GM21390 (cell line): ENCODE measurements at regions not wholly inside any gene's neighbourhood (a gene's known extent, or its start where the extent isn't known, plus 50 kb on each side); places are given as distances from the start of the nearest gene placed in this dataset.
"Not testable (repeated sequence)": the region's sequence is repeated elsewhere in the genome, so short reads cannot be mapped to it uniquely, and the experiment has no call there.

Experiments used
- ATAC-seq: cut with Tn5 transposase; IDR thresholded peaks from one replicate; pipeline ENCODE4 v1.9.1; 2021; ENCODE audit not compliant: unreplicated experiment

GRCh38 chr15:69879963-69880362 lies 217.8 kb downstream of the TLE3 start:
- ATAC-seq = not testable (repeated sequence)

- no peak for ATAC-seq
Measured at GRCh38 chr15:69880571-69881301, 217.0 kb downstream of the TLE3 start.

GRCh38 chr15:69881302-69881670 lies 216.4 kb downstream of the TLE3 start:
- ATAC-seq = no peak

- ATAC-seq = no peak
Measured at GRCh38 chr15:69881766-69882165, 216.0 kb downstream of the TLE3 start.

- ATAC-seq = no peak
Measured at GRCh38 chr15:69883306-69883705, 214.4 kb downstream of the TLE3 start.

- no peak for ATAC-seq
Measured at GRCh38 chr15:69885173-69885955, 212.4 kb downstream of the TLE3 start.

DNA sequence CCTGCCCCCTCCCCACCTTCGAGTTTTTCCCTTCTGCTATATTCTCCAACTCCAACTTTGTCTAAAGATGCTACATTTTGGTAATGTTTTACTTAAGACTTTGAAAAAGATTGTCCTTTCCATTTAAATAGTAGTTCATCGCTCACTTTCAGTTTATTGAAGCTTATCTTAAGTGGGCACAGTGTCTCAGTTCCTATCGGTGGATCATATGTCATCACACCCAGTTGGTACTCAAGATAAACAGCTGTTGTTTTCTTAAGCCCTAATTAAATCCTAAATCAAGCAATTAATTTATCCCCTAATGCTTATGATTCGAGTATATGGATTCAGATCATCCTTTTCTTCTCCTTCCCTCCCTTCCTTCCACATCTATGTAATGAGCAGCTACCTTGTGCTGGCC lies 210.7 kb downstream of the TLE3 start:
- ATAC-seq = no peak

GRCh38 chr15:69887553-69887952 lies 210.2 kb downstream of the TLE3 start:
- no peak for ATAC-seq

- ATAC-seq = no peak
Measured at GRCh38 chr15:69888406-69888805, 209.3 kb downstream of the TLE3 start.

DNA sequence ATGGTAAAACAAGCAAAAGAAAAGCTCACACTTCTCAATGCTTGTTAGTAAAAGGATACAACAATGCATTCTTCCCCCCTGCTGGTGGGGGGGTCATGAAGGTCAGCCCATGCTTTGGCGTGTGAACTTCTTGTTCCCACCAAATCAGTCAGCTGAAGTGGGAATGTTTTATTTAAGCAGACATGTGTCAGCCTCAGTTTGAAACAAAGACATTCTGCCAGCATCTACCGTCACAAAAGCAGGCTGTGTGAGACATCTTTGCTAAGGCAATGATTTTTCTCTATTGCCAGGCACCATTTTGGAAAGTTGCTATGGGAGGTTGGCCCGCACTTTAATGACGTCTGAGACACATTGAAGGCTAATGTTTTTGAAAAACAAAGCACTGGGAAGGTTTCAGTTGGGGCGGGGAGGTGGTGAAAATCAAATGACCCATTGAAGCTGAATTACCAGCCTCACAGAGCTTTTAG lies 206.6 kb downstream of the TLE3 start:
- ATAC-seq = no peak

GRCh38 chr15:69891606-69892005 lies 206.1 kb downstream of the TLE3 start:
- no peak for ATAC-seq

GRCh38 chr15:69892351-69892750 lies 205.4 kb downstream of the TLE3 start:
- no peak for ATAC-seq

DNA sequence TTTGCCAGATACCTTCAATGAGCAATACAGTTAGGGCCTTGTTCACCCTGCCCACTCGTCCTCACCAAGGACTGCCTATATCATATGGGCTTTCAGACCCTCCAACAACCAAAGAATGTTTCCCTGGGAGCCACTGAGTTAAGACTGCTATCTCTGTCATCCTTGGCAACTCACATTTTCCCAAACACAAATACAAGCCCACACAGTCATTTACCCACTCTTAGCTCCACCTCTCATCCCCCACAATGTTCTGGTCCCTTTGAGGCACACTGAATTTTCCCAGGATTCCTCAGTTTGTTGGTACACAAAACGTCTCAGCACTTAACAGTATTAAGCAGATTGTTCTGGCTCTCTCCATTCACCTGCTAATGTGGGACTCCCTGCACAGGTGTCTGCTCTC lies 204.6 kb downstream of the TLE3 start:
- no peak for ATAC-seq

GRCh38 chr15:69893863-69894262 lies 203.9 kb downstream of the TLE3 start:
- no peak for ATAC-seq

DNA sequence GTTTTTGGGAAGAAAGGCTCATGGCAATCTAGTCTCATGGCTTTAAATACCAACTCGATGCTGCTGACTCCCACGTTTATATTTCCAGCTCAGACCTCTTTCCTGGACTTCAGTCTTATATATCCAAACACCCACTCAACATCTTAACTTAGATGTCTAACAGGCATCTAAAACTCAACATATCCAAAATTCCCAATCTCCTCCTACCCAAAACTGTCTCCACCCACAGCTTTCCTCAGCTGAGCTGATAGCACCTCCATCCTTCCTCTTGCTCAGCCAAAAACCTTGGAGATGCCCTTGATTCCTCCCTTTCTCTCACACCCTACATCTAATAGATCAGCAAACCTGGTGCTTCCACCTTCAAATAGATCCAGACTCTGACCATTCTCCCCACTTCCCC lies 202.5 kb downstream of the TLE3 start:
- no peak for ATAC-seq

DNA sequence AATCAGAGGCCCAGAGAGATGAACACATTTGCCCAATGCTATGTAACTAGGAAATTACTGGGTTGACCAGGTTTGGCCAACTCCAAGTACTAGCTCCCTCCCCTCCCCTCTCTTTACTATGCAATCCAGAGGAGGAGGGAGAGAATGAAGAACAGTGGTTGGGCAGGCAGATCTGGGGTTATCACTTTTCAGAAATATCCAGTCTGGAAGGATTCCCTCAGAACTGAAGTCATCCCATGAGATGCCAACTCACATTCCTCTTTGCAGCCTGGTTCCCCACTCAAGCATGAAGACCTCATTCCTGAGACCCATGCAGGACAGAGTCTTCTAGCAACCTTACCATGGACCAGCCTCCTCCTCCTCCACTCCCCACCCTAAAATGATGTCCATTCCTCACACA lies 201.1 kb downstream of the TLE3 start:
- ATAC-seq = no peak

DNA sequence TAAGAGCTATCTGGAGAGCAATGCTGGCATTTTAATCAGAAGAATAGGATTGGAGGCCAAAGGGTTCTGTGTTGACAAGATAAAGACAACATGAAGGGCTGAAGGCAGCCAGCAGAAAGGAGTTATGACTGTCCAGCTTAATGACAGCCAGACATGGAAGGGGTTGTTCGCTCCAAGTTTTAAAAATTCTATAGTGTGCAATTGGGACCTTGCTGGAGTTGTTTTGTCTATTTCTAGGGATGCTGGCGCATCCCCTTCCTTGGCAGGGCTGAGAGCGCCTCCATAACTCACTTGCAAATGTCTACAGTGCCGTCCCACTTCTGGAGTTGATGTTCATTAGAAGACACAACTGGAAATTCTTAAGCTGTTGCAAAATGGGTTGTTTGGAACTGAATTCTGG lies 200.7 kb downstream of the TLE3 start:
- no peak for ATAC-seq

- ATAC-seq = no peak
Measured at GRCh38 chr15:69897471-69898237, 200.1 kb downstream of the TLE3 start.

DNA sequence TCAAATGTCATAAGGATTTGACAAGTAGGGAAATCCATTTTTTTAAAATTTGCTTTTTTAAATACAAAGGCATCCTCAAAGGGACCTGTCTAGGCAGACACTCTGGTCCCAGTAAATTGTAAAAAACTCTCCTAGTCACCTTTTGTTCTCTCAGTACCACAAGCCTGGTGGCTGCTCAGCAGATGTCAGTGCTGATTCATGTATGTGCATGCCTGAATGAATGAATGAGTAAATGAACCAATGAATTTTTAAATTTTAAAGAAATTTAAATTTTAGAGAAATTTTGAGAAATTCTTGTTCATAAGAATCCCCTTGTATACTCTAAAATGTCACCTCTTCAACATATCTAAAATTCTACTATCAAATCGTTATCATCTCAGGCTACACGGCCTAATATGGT lies 199.5 kb downstream of the TLE3 start:
- ATAC-seq = no peak

DNA sequence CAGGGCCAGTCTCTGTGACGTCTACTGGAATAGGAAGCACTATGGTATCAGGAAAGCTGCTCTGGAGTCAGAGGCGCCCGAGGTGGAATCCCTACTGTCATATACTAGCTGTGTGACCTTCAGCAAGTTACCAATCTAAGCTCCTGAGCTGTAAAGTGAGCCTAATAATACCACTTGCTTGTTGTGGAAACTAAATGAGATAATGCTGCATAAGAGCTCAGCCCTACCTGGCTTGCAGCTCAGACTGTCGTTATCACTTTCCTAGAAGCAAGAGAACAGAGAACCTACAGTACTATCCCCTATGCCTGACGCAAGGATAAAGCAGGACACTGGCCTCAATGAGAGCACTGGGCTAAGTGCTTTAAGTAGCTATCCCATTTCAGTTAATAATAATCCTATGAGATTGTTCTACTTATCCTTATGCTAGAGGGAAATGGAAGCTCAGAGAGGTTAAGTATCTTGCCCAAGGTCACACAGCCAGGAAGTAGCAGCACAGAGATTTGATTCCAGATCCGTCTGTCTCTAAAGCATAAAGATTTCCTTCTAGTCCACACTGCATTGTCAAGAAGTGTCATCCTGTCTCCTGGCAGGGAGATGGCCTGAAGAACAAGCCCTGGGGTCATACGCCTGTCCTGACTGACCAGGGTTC lies 195.2 kb downstream of the TLE3 start:
- no peak for ATAC-seq
